ENCODE measurements at regions not wholly inside any gene's neighbourhood (a gene's known extent, or its start where the extent isn't known, plus 50 kb on each side); places are given as distances from the start of the nearest gene placed in this dataset.

GRCh38 chr6:21869085-21869771, 275.7 kb downstream of the SOX4 start:
- no peak for TF ChIP-seq CTCF (conservative IDR thresholded peaks at IDR 0.05; ENCODE audit: low read depth, low read length)
- no peak for TF ChIP-seq NFE2L2 (IDR thresholded peaks at IDR 0.05; ENCODE audit: low read depth, low read length)
- no peak for TF ChIP-seq SMC3 (IDR thresholded peaks at IDR 0.05; ENCODE audit: low read depth, low read length)
- TF ChIP-seq POLR2A (IDR thresholded peaks at IDR 0.05; ENCODE audit: low read depth, low read length), result no peak
- TF ChIP-seq RAD21 (IDR thresholded peaks at IDR 0.05; ENCODE audit: low read length), result no peak
- no peak for TF ChIP-seq USF2 (IDR thresholded peaks at IDR 0.05; ENCODE audit: low read depth, low read length)
- no peak for TF ChIP-seq MAFK (IDR thresholded peaks at IDR 0.05; ENCODE audit: low read depth, low read length)
- TF ChIP-seq ELK1 (IDR thresholded peaks at IDR 0.05; ENCODE audit: borderline replicate concordance, low read depth, low read length), result no peak
- no peak for TF ChIP-seq RFX5 (IDR thresholded peaks at IDR 0.05; ENCODE audit: low read depth, low read length)
- no peak for TF ChIP-seq RCOR1 (IDR thresholded peaks at IDR 0.05; ENCODE audit: insufficient replicate concordance, low read length)
